ENCODE measurements at regions not wholly inside any gene's neighbourhood (a gene's known extent, or its start where the extent isn't known, plus 50 kb on each side); places are given as distances from the start of the nearest gene placed in this dataset.

- Histone ChIP-seq H2BK20ac (ENCODE audit: low read depth, low read length, poor library complexity, severe bottlenecking) (no peak overlapping the region), H3K4ac (ENCODE audit: low read depth, low read length) (no peak overlapping the region), H3K56ac (ENCODE audit: insufficient read length, low read depth, low read length) (no peak overlapping the region), H3K9ac (ENCODE audit: extremely low read depth, insufficient read length, low read length) (no peak overlapping the region), H3K18ac (ENCODE audit: insufficient read length, low read depth, low read length) (no peak overlapping the region), H3K23ac (ENCODE audit: insufficient read length, low read depth, low read length) (no peak overlapping the region), H3K79me2 (ENCODE audit: insufficient read depth, low read length) (no peaks in the 10 kb centered on the region), H4K20me1 (ENCODE audit: control insufficient read depth, insufficient read depth, insufficient read length) (no peaks in the 10 kb centered on the region), H2BK120ac (ENCODE audit: low read depth, low read length, poor library complexity, severe bottlenecking) (no peak overlapping the region), H4K5ac (ENCODE audit: insufficient read length, low read depth, low read length) (no peak overlapping the region), H3K79me1 (ENCODE audit: insufficient read depth, low read depth, low read length, poor library complexity, severe bottlenecking) (no peaks in the 10 kb centered on the region), H3T11ph (ENCODE audit: low read length) (no peak overlapping the region), H2BK12ac (ENCODE audit: insufficient read length, low read depth, low read length) (no peak overlapping the region), H3K9me3 (ENCODE audit: control insufficient read depth, low read depth, low read length) (no peaks in the 10 kb centered on the region), H4K8ac (replicated peaks; ENCODE audit: insufficient read length, low read depth, low read length) (no peak overlapping the region), H3K23me2 (ENCODE audit: insufficient read length, low read depth, low read length, poor library complexity, severe bottlenecking) (no peaks in the 10 kb centered on the region), H4K91ac (ENCODE audit: insufficient read length, low read depth, low read length) (no peak overlapping the region), H3K14ac (ENCODE audit: insufficient read depth, low read length) (no peak overlapping the region), H3K4me1 (ENCODE audit: insufficient read depth, low read length) (no peaks in the 10 kb centered on the region), H2AK5ac (ENCODE audit: insufficient read length, low read length) (no peak overlapping the region), H2BK15ac (ENCODE audit: low read depth, low read length) (no peak overlapping the region), H3K4me2 (ENCODE audit: insufficient read depth, insufficient read length, low read length) (no peak overlapping the region), H2BK5ac (ENCODE audit: insufficient read length, low read length) (no peak overlapping the region), H2AFZ (ENCODE audit: low read length) (no peak overlapping the region), H3K27ac (ENCODE audit: insufficient read length, low read depth, low read length) (no peak overlapping the region), H3K27me3 (ENCODE audit: insufficient read depth, low read length) (no peaks in the 10 kb centered on the region)
- peaks cover 3 to 7% of the 10 kb centered on the region in 2 experiments; a peak in 3 of 5 replicates for H3K9me3 Mint-ChIP-seq
- H3K4me1 Mint-ChIP-seq = peaks cover 0 to 3% of the 10 kb centered on the region in 2 experiments; a peak in 1 of 4 replicates
- H3K27me3 Mint-ChIP-seq (ENCODE audit: low read depth) = no peaks in the 10 kb centered on the region
- H3K36me3 Mint-ChIP-seq (ENCODE audit: insufficient read depth in 1 of 3, low read depth in 3 of 3) = peaks cover 0 to 11% (median 6%) of the 10 kb centered on the region in 3 experiments; a peak in 4 of 7 replicates
- no CpG with 5 or more reads among the region's 2 CpGs for WGBS (ENCODE audit: extremely low coverage, insufficient read length, low lambda C conversion rate)
- no peak overlapping the region for H3K27ac Mint-ChIP-seq
- DNase-seq = no peak
- H3K4me3 Mint-ChIP-seq = no peak overlapping the region
- TF ChIP-seq CTCF (conservative IDR thresholded peaks at IDR 0.05) = no peak
Observed at GRCh38 chr5:12258549-12258948, 354.3 kb upstream of the CTNND2 start.
